Panc1 (cell line): ENCODE measurements at regions not wholly inside any gene's neighbourhood (a gene's known extent, or its start where the extent isn't known, plus 50 kb on each side); places are given as distances from the start of the nearest gene placed in this dataset.

Experiments used
- CTCF ChIP-seq: fragments of 450-650 bp; IDR thresholded peaks from 2 replicates; pipeline ENCODE4 v1.5.1; 2017; ENCODE audit warnings: mild to moderate bottlenecking
- POLR2AphosphoS5 ChIP-seq: IDR thresholded peaks from 2 replicates; pipeline ENCODE4 v1.6.1; 2012; ENCODE audit warnings: mild to moderate bottlenecking, low read depth, low read length, moderate library complexity
- SIN3A ChIP-seq: IDR thresholded peaks from 2 replicates; pipeline ENCODE4 v1.6.1; 2012; ENCODE audit warnings: low read depth, mild to moderate bottlenecking, low read length, moderate library complexity, borderline replicate concordance; ENCODE audit not compliant: insufficient read depth
- TCF7L2 ChIP-seq: IDR thresholded peaks from 2 replicates; pipeline ENCODE4 v1.6.1; 2011; ENCODE audit warnings: mild to moderate bottlenecking, low read depth, low read length, inconsistent platforms
- TF ChIP-seq, protein P1 (sequence below), 2 experiments: IDR thresholded peaks; 2 replicates each; pipeline ENCODE4 v1.6.1; 2011 to 2012; ENCODE audit warnings: low read depth in 2 of 2, control low read depth in 1 of 2, low read length in 1 of 2, mild to moderate bottlenecking in 1 of 2, moderate library complexity in 1 of 2; ENCODE audit not compliant: insufficient read depth in 1 of 2

DNA sequence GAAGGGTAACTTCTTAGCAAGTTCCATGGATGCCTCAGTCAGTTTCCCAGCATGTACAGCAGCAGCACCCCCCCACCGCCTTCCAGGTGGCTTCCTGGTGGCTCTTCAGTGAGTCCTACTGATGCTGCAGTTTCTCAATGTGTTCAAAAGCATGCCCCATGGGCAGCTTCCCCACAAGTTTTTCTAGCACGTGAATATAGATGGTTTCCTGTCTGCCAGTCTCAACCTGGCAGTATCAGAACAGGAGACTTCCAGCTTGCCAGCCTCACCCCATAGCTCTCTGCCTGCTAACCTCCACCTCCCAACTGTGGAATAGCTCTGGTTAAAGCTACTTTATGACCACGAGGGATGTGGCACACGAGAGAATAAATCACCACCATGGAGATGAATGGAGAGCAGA is 188.3 kb upstream of the SLCO3A1 start:
- no peak for TF ChIP-seq TCF7L2
- no peak for TF ChIP-seq POLR2AphosphoS5
- no peak for TF ChIP-seq CTCF
- TF ChIP-seq, protein P1, sequence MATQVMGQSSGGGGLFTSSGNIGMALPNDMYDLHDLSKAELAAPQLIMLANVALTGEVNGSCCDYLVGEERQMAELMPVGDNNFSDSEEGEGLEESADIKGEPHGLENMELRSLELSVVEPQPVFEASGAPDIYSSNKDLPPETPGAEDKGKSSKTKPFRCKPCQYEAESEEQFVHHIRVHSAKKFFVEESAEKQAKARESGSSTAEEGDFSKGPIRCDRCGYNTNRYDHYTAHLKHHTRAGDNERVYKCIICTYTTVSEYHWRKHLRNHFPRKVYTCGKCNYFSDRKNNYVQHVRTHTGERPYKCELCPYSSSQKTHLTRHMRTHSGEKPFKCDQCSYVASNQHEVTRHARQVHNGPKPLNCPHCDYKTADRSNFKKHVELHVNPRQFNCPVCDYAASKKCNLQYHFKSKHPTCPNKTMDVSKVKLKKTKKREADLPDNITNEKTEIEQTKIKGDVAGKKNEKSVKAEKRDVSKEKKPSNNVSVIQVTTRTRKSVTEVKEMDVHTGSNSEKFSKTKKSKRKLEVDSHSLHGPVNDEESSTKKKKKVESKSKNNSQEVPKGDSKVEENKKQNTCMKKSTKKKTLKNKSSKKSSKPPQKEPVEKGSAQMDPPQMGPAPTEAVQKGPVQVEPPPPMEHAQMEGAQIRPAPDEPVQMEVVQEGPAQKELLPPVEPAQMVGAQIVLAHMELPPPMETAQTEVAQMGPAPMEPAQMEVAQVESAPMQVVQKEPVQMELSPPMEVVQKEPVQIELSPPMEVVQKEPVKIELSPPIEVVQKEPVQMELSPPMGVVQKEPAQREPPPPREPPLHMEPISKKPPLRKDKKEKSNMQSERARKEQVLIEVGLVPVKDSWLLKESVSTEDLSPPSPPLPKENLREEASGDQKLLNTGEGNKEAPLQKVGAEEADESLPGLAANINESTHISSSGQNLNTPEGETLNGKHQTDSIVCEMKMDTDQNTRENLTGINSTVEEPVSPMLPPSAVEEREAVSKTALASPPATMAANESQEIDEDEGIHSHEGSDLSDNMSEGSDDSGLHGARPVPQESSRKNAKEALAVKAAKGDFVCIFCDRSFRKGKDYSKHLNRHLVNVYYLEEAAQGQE (IDR thresholded peaks at IDR 0.05; ENCODE audit: insufficient read depth in 1 of 2, low read depth in 2 of 2, low read length in 1 of 2): no peak
- TF ChIP-seq SIN3A: no peak
